Stimulated activated effector memory CD8-positive, alpha-beta T cell treated with anti-CD3 and anti-CD28 coated beads, Interleukin-12 subunit alpha, Interleukin-12 subunit beta, amount 100 ng/mL, for 72 hours (primary cell): ENCODE measurements at regions not wholly inside any gene's neighbourhood (a gene's known extent, or its start where the extent isn't known, plus 50 kb on each side); places are given as distances from the start of the nearest gene placed in this dataset.
A peak's percentile ranks its signal among the peaks of the same experiment; 100 is the strongest.
"Not testable (repeated sequence)": the region's sequence is repeated elsewhere in the genome, so short reads cannot be mapped to it uniquely, and the experiment has no call there.

Source experiments
- ATAC-seq: fragments of 150-1000 bp; cut with Tn5 transposase; 2 replicates; pipeline ENCODE4 v1.10.0; 2021
- DNase-seq, 2 donors: peaks; one replicate each; pipeline ENCODE4 v3.0.0; 2021 to 2022; ENCODE audit warnings: low spot score in 2 of 2
- H3K27ac Mint-ChIP-seq: one replicate; pipeline ENCODE4 v1.8.0; 2022; ENCODE audit warnings: mild to moderate bottlenecking, mixed read lengths
- H3K36me3 Mint-ChIP-seq: one replicate; pipeline ENCODE4 v1.8.0; 2022; ENCODE audit warnings: mild to moderate bottlenecking, mixed read lengths
- H3K4me1 Mint-ChIP-seq: one replicate; pipeline ENCODE4 v1.8.0; 2022; ENCODE audit warnings: mixed read lengths
- H3K4me3 Mint-ChIP-seq: one replicate; pipeline ENCODE4 v1.8.0; 2022; ENCODE audit warnings: mild to moderate bottlenecking, mixed read lengths
- H3K9me3 Mint-ChIP-seq: one replicate; pipeline ENCODE4 v1.8.0; 2022; ENCODE audit warnings: mixed read lengths

DNA sequence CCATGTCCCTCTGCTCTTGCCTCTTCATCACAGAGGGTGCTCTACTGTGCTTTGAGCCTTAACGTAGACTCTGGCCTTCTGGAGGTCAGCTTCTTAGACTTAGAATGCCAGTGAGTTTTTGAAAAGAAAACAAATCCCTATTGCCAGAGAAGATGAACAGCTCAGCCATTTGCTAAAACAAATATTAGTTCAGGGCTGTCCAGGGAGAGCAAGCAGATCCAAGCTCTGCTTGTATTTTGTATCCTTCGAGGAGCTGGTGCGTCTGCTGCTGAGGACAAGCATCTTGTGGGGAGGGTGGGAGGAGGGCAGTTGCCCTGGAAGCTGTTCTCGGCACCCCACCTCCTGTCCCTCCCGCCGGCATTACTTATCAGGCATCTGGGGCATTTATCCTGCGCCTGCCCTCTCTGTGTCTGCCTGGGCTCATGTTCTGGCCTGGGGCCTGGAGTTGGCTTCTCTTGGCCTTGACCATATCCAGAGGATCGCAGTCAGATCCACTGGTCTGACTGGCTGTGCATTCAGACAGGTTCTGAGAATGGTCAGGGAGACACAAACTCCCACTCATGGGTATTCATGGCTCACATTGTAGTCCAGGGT lies 173.1 kb upstream of the NLRP1 start:
- Mint-ChIP-seq H3K36me3 (no peaks in the 10 kb centered on the region), H3K4me1 (no peaks in the 10 kb centered on the region), H3K27ac (no peak overlapping the region), H3K9me3 (no peaks in the 10 kb centered on the region), H3K4me3 (no peak overlapping the region)
- ATAC-seq (no peak), DNase-seq (no peak)

DNA sequence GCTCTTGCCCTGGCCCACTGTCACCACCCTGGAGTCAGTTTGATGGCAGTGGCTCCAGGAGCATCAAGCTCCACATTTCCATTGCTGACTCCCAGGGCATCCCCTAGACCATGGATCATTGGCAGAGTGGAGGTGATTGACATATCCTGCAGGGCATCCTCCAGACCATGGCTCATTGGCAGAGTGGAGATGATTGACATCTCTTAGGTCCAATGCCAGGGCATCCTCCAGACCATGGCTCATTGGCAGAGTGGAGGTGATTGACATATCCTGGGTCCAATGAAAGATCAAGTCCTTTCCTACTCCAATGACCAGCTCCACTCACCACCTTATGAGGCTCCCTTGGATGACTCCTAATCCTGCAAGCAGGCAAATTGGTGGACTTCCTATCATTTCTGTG lies 174.3 kb upstream of the NLRP1 start:
- no peaks in the 10 kb centered on the region for H3K36me3 Mint-ChIP-seq
- H3K9me3 Mint-ChIP-seq, result no peaks in the 10 kb centered on the region
- no peaks in the 10 kb centered on the region for H3K4me1 Mint-ChIP-seq
- ATAC-seq, result peak; percentile 64
- H3K4me3 Mint-ChIP-seq, result no peak overlapping the region
- no peak for DNase-seq
- no peak overlapping the region for H3K27ac Mint-ChIP-seq

DNA sequence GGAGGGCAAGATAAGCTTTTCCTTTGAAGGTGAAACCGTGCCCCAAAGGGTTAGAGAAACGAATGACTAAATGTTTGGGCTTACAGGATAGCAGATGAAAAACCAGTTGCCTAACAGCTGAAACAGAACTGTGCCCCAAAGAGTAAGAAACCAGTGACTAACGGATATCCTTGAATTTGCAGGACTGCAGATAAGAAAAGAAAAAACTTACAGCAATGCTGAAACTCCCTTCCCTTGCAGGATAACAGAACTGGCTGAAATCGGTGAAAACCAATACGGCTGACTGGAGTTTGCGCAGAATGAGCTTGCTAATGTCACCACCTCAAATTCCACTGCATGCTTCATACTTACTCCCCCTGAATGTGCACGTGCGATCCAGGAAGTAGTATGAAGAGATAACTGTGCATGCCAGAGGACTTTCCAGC lies 175.2 kb upstream of the NLRP1 start:
- Mint-ChIP-seq H3K4me1 (no peaks in the 10 kb centered on the region), H3K27ac (no peak overlapping the region), H3K9me3 (no peaks in the 10 kb centered on the region), H3K4me3 (no peak overlapping the region), H3K36me3 (no peaks in the 10 kb centered on the region)
- DNase-seq (no peak), ATAC-seq (no peak)

DNA sequence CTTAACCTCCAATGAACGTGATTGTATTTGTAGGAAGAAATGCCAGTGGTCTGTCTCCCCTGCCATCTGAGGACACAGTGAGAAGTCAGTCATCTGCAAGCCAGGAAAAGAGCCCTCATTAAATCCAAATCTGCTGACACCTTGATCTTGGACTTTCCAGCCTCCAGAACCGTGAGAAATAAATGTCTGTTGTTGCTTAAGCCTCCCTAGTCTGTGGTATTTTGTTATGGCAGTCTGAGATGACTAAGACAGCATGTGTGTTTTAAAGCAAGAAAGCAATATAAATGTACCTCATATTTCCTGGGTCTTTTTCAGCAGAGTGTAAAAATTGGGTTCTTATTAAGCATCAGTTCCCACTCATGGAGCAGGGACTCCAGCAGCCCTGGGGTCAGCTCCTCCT lies 177.9 kb upstream of the NLRP1 start:
- ATAC-seq (no peak), DNase-seq (no peak)
- H3K4me3 Mint-ChIP-seq, result no peak overlapping the region
- no peaks in the 10 kb centered on the region for H3K9me3 Mint-ChIP-seq
- no peaks in the 10 kb centered on the region for H3K36me3 Mint-ChIP-seq
- no peak overlapping the region for H3K27ac Mint-ChIP-seq
- H3K4me1 Mint-ChIP-seq, result no peaks in the 10 kb centered on the region

DNA sequence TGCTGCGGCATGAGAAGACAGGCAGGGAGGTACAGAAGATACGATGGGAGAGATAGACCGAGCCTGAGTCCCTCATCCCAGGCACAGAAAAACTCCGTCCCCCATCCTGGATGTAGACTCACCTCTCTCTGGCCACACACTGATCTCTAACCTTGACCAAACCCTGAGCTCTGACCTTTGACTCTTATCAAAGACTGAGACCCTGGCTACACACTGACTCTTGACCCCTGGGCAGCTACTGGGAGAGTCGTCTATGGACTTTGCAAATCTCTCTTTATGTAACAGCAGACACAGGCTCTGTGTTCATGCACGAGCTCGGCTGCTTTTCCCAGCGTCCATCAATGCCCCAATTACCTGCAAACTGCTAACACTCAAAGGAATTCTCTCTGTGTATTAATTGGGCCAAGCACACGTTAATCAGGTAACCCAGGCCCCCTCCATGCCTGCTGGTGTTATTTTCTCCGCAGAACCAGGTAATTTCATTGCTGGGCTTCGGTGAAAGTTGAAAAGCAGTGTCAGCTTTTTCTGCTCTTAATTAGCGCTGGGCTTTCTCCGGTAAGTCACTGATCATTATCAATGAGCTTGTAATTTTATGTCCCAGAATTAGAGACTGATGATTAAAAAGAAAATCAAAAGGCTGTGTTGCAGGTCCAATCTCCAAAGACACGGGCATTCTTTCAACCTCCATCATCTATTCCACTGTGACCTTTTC lies 179.4 kb upstream of the NLRP1 start:
- Mint-ChIP-seq H3K4me3 (no peak overlapping the region), H3K4me1 (no peaks in the 10 kb centered on the region), H3K27ac (no peak overlapping the region), H3K36me3 (no peaks in the 10 kb centered on the region), H3K9me3 (no peaks in the 10 kb centered on the region)
- no peak for DNase-seq
- no peak for ATAC-seq

DNA sequence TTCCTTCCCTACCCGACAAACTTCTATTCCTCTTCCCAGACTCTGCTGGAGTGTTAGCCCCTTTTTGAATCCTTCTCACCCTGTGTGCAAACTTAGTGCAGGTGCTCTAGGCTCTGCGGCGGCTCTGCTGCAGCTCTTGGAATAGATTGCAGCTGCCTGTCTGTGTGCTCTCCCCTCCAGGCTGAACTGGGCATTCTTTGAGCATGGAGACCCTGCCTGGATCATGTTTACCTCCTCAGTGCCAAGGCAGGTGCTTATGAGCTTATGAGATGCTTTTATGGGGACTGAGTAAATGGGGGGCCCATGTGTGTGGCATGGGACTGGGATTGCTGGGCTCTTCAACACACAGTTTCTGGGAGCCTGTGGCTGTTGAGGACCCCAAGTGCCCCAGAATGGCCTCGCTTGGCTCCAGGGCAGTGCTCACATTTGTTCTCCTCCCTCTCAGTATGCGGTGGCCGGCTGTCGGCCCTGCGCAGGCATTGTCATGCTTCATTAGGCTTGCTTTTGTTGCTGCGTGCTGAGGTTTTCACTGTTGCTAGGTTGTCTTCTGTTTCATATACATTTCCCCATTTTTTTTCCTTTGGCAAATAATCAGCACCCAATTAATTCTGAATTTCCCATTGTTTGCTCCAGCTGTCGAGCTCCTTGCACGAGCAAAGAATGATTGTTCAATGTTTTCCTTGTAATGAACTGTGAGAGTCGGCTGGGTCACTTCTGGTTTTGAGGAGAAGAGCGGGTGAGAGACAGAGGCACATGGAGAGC lies 185.5 kb upstream of the NLRP1 start:
- Mint-ChIP-seq H3K36me3 (no peaks in the 10 kb centered on the region), H3K27ac (no peak overlapping the region), H3K4me1 (no peaks in the 10 kb centered on the region), H3K9me3 (no peaks in the 10 kb centered on the region), H3K4me3 (no peak overlapping the region)
- no peak for ATAC-seq
- no peak for DNase-seq

DNA sequence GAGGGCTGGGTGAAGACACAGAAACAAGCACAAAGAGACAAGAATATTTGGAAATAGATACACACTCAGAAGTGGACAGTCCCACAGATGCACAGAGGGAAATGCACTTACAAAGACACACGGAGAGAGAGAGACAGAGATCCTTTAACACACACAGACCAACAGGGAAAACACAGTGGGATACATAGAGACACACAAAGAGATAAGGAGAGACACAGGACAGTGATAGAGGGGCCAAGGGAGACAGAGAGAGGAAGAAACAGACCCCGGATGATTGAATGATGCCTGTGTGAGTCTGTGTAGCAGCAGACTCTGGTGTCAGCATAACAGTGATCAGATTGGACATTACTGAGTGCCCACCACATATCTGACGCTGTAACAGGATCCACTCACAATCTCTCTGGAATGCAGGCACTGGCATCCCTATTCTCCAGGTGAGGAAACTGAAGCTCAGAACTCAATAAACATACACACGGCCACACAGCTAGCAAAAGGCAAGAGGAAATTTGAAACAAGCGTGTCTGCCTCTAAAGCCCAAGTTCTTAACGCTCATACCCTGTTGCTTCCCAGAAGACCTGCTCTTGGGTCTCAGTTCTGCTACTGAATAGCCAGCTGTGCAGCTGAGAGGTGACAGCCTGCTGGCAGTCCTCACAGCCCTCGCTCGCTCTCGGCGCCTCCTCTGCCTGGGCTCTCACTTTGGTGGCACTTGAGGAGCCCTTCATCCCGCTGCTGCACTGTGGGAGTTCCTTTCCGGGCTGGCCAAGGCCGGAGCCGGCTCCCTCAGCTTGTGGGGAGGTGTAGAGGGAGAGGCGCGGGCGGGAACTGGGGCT lies 186.3 kb upstream of the NLRP1 start:
- ATAC-seq (no peak), DNase-seq (no peak)
- Mint-ChIP-seq H3K4me1 (no peaks in the 10 kb centered on the region), H3K27ac (no peak overlapping the region), H3K9me3 (no peaks in the 10 kb centered on the region), H3K4me3 (no peak overlapping the region), H3K36me3 (no peaks in the 10 kb centered on the region)

DNA sequence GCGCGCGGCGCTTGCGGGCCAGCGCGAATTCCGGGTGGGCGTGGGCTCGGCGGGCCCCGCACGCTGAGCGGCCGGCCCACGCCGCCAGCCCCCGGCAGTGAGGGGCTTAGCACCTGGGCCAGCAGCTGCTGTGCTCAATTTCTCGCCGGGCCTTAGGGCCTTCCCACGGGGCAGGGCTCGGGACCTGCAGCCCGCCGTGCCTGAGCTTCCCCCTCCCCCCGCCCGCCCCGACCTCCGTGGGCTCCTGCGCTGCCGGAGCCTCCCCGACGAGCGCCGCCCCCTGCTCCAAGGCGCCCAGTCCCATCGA lies 186.9 kb upstream of the NLRP1 start:
- H3K4me1 Mint-ChIP-seq, DNase-seq, ATAC-seq, H3K27ac Mint-ChIP-seq, H3K4me3 Mint-ChIP-seq, H3K9me3 Mint-ChIP-seq, H3K36me3 Mint-ChIP-seq: not testable (repeated sequence)

DNA sequence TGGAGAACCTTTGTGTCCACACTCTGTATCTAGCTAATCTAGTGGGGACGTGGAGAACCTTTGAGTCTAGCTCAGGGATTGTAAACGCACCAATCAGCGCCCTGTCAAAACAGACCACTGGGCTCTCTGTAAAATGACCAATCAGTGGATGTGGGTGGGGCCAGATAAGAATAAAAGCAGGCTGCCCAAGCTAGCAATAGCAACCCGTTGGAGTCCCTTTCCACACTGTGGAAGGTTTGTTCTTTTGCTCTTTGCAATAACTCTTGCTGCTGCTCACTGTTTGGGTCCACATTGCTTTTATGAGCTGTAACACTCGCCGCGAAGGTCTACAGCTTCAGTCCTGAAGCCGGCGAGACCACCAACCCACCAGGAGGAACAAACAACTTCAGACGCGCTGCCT lies 187.7 kb upstream of the NLRP1 start:
- not testable (repeated sequence) for ATAC-seq, H3K4me3 Mint-ChIP-seq, H3K36me3 Mint-ChIP-seq, H3K9me3 Mint-ChIP-seq, H3K4me1 Mint-ChIP-seq, H3K27ac Mint-ChIP-seq, DNase-seq

DNA sequence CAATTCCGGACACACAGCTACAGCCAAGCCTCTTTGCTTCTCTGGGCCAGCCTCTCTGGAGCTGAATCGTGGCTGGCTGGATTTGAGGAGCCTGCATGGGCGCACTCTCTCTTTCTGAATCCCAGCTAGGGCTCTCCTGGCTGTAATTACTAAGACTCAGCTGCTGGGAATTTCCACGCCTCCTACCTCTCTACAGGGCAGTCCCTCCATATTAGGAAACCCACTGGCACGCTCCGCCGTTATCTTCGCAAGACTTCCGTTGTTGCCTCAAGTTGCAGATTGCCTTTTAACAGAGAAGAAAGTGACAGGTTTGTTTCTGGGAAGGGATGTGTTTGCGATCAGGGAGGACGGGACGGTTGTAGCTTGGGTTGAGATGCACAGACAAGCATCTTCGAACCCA lies 188.4 kb upstream of the NLRP1 start:
- DNase-seq, result no peak
- H3K36me3 Mint-ChIP-seq, result no peaks in the 10 kb centered on the region
- peaks cover 7% of the 10 kb centered on the region for H3K4me1 Mint-ChIP-seq
- no peak overlapping the region for H3K27ac Mint-ChIP-seq
- no peak for ATAC-seq
- no peaks in the 10 kb centered on the region for H3K9me3 Mint-ChIP-seq
- no peak overlapping the region for H3K4me3 Mint-ChIP-seq

DNA sequence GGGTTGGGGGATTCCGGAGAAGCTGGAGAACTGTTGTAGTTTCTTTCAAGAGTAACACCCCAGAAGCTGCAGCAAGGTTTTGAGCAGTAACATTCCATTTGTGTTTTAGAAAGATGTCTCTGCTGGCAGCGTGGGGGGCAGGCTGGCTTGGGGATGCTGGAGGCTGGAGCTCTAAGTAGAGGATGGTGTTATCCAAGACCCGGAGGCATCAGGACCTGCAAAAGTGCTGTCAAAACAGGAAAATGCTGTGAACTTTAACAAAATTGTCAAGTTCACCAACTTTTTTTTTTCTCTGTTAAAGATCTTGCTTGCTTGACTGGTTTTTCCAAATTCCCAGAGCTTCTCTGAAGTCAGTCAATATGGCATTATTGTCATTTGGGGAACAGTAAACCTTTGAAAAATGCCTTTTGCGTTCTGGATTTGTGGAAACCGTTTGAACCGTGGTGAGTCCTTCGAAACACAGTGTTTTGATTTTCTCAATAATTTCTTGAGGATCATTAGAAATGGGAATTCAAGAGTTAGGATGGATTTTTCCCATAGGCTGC lies 189.6 kb upstream of the NLRP1 start:
- no peak overlapping the region for H3K4me3 Mint-ChIP-seq
- ATAC-seq, result no peak
- no peak overlapping the region for H3K27ac Mint-ChIP-seq
- H3K9me3 Mint-ChIP-seq, result no peaks in the 10 kb centered on the region
- no peak for DNase-seq
- no peaks in the 10 kb centered on the region for H3K36me3 Mint-ChIP-seq
- peaks cover 7% of the 10 kb centered on the region for H3K4me1 Mint-ChIP-seq

DNA sequence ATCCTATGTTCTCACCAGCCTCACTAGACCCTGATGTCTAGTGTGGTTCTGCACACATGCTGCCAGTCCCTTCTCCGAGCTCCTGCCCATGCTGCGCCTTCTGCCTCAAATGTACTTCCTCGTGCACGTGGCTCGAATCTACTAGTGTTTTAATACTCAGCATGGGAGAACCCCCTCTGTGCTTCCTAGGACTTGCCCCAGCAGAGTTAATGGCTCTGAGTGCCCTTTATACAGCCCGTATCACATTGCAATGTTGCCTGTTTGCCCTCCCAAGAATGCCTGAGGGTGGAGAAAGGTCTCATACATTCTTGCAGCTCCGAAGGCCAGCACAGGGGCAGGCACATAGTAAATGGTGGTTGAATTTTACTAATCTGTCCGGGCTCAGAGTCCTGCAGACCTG lies 190.8 kb upstream of the NLRP1 start:
- H3K36me3 Mint-ChIP-seq, result no peaks in the 10 kb centered on the region
- no peak overlapping the region for H3K4me3 Mint-ChIP-seq
- DNase-seq (no peak), ATAC-seq (no peak)
- H3K4me1 Mint-ChIP-seq, result peaks cover 7% of the 10 kb centered on the region
- no peak overlapping the region for H3K27ac Mint-ChIP-seq
- H3K9me3 Mint-ChIP-seq, result no peaks in the 10 kb centered on the region

DNA sequence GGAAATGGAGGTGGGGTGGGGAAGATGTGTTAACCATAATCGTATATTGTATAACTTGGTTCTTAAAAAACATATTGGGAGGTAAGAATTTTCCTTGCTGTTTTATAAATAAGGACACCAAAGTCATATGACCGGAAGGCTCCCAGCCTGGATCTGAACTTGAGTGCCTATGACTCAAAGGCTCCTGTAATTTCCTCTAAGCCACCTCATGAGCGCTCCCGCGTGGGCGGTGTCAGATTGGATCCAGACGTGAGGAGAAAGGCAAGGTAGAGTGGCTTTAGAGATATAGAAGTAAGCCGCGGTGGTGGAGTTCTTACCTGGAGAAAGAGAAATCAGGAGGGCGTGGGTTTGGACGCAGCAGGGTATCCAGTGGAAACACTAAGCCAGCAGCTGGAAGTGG lies 196.2 kb upstream of the NLRP1 start:
- no peak for DNase-seq
- Mint-ChIP-seq H3K36me3 (no peaks in the 10 kb centered on the region), H3K4me1 (peaks cover 7% of the 10 kb centered on the region), H3K27ac (no peak overlapping the region), H3K4me3 (no peak overlapping the region), H3K9me3 (no peaks in the 10 kb centered on the region)
- no peak for ATAC-seq

DNA sequence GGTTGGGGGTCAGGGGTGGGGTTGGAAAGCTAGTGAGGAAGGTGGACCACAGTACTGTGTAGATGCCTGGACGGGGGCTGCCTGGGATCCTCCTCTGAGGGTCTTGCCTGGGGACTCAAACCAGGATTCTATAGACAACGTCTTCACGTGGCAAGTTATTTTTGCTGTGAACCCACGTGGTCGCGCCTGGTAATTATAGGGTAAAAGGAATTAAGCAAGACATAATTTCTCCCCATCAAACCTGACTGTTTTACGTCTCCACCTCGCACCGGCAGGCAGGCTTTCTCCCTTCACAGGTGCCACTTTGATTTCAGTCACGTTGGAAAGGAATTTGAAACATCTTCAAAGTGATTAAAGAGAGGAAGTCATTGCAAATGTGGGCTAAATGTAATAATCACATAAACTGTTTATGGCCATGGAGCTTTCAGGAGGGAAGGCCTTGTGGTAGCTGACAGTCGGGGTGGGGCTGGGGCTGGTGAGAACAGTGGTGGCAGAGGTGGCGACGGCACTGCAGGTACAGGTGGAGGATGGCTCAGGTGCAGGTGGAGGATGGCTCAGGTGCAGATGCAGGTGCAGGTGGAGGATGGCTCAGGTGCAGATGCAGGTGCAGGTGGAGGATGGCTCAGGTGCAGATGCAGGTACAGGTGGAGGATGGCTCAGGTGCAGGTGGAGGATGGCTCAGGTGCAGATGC lies 197.1 kb upstream of the NLRP1 start:
- Mint-ChIP-seq H3K4me3 (no peak overlapping the region), H3K9me3 (no peaks in the 10 kb centered on the region), H3K27ac (no peak overlapping the region), H3K4me1 (peaks cover under 1% of the 10 kb centered on the region), H3K36me3 (no peaks in the 10 kb centered on the region)
- ATAC-seq (no peak), DNase-seq (no peak)

DNA sequence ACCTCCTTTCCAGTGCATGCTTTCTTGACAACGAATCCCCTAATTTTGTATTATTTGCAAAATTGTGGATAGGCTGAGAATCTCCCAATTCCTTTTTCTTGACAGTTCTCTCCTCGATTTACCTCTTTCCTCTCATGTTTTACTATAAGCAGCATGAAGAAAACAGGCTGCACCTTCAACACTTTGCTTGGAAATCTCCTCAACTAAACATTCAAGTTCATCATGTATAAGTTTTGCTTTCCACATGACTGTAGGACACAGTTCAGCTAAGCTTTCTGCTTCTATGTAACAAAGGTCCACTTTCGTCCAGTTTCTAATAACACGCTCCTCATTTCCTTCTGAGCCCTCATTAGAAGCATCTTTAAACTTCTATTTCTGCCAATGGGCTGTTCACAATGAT lies 199.0 kb upstream of the NLRP1 start:
- DNase-seq, result no peak
- Mint-ChIP-seq H3K4me1 (no peaks in the 10 kb centered on the region), H3K9me3 (no peaks in the 10 kb centered on the region), H3K36me3 (no peaks in the 10 kb centered on the region), H3K4me3 (no peak overlapping the region), H3K27ac (no peak overlapping the region)
- ATAC-seq, result no peak
